ENCODE measurements at regions not wholly inside any gene's neighbourhood (a gene's known extent, or its start where the extent isn't known, plus 50 kb on each side); places are given as distances from the start of the nearest gene placed in this dataset.

DNA sequence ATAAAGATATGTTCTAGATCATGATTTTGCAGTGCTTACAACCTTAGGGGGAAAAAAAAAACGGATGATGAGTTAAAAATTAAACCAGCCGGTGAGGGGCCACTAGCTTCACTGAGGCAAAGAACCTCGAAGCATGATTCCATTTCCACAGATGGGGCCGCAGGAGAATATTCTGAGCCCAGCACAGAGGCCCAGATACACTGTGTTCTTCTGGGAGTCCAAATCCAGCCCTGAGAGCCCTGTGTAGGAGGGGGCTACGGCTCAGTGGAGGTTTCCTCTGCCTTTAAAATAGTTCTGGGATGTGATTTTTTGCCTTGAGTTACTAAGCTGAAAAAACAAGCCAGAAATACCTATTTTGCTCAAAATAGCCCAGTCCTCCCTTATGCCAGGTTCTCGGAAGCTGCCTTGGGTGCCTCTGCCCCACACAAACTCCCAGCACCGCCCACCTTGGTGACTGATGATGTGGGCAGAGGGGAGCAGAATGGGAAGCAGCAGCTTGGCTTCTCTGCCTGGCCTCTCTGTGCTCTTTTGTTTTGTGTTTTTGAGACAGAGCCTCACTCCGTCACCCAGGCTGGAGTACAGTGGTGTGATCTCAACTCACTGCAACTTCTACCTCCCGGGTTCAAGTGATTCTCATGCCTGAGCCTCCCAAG is 105.4 kb upstream of the BCL2L14 start:
- Histone ChIP-seq H3K4me3 (ENCODE audit: low read length) (no peak overlapping the region), H3K9ac (ENCODE audit: extremely low read depth, low read length, poor library complexity, severe bottlenecking) (no peak overlapping the region), H3K4me1 (ENCODE audit: control insufficient read depth, insufficient read depth, low read length) (peaks cover 3% of the 10 kb centered on the region), H3K27me3 (ENCODE audit: control insufficient read depth, insufficient read depth, low read length, poor library complexity, severe bottlenecking) (no peaks in the 10 kb centered on the region), H3K9me3 (ENCODE audit: control insufficient read depth, low read length) (no peaks in the 10 kb centered on the region), H3K27ac (ENCODE audit: low read depth, low read length) (no peak overlapping the region), H3K36me3 (ENCODE audit: control insufficient read depth, insufficient read depth, low read length) (peaks cover 4% of the 10 kb centered on the region)
- H3K4me1 Mint-ChIP-seq, result peaks cover 25% of the 10 kb centered on the region
- no peak overlapping the region for H3K4me3 Mint-ChIP-seq
- peak; percentile 38 for DNase-seq
- no peak for TF ChIP-seq CTCF (conservative IDR thresholded peaks at IDR 0.05)
- H3K27ac Mint-ChIP-seq, result no peak overlapping the region
- WGBS, 2 experiments (ENCODE audit: insufficient coverage in 1 of 2, insufficient read length in 1 of 2), result 93 to 95% methylated on average over 6 to 9 of the region's 9 CpGs
- H3K27me3 Mint-ChIP-seq (ENCODE audit: insufficient read depth), result no peaks in the 10 kb centered on the region
- peaks cover 1% of the 10 kb centered on the region for H3K9me3 Mint-ChIP-seq
- H3K36me3 Mint-ChIP-seq (ENCODE audit: low read depth), result peaks cover 30% of the 10 kb centered on the region

DNA sequence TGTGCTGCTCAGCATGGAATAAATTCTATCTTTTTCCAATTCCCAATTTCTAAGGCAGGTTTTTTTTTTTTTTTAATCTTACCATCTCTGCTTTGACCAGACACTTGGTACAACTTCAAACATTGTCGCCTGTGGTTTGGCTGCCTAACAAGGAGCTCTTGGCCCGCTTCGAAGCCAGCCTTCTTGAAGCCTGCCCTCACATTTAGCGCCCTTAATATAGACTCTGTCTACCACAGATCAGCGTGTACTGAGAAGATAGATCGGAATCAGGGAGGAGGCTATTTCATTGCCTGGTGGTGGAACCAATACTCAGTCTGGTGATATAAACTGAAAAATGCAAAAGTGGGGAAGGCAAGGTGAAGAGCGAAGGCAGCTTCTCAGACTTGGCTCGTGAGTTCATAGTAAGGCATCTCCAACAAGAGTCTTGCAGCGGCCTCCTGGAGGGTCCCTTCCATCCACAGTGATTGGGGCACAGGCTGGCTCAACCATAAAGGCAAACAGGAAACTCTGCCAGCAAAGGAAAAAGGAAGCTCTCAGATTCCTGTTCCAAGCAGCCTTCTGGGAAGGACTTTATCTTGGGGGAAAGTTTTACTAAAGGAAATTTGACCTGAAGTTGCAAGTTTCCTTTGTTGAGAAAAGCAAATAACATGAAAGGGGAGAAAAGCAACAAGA is 103.2 kb upstream of the BCL2L14 start:
- Histone ChIP-seq H3K27ac (ENCODE audit: low read depth, low read length) (no peak overlapping the region), H3K36me3 (ENCODE audit: control insufficient read depth, insufficient read depth, low read length) (peaks cover 4% of the 10 kb centered on the region), H3K4me3 (ENCODE audit: low read length) (no peak overlapping the region), H3K9ac (ENCODE audit: extremely low read depth, low read length, poor library complexity, severe bottlenecking) (no peak overlapping the region), H3K27me3 (ENCODE audit: control insufficient read depth, insufficient read depth, low read length, poor library complexity, severe bottlenecking) (no peaks in the 10 kb centered on the region), H3K9me3 (ENCODE audit: control insufficient read depth, low read length) (no peaks in the 10 kb centered on the region), H3K4me1 (ENCODE audit: control insufficient read depth, insufficient read depth, low read length) (peaks cover 3% of the 10 kb centered on the region)
- peaks cover 3% of the 10 kb centered on the region for H3K9me3 Mint-ChIP-seq
- peak; percentile 38 for DNase-seq
- peaks cover 25% of the 10 kb centered on the region for H3K4me1 Mint-ChIP-seq
- peak overlapping the region; percentile 1 for H3K27ac Mint-ChIP-seq
- no peaks in the 10 kb centered on the region for H3K27me3 Mint-ChIP-seq (ENCODE audit: insufficient read depth)
- H3K4me3 Mint-ChIP-seq, result no peak overlapping the region
- TF ChIP-seq CTCF (conservative IDR thresholded peaks at IDR 0.05), result no peak
- 91 to 93% methylated on average over 8 to 9 of the region's 9 CpGs for WGBS, 2 experiments (ENCODE audit: insufficient coverage in 1 of 2, insufficient read length in 1 of 2)
- H3K36me3 Mint-ChIP-seq (ENCODE audit: low read depth), result peaks cover 44% of the 10 kb centered on the region

- Histone ChIP-seq H3K9me3 (ENCODE audit: control insufficient read depth, low read length) (no peaks in the 10 kb centered on the region), H3K27ac (ENCODE audit: low read depth, low read length) (no peak overlapping the region), H3K9ac (ENCODE audit: extremely low read depth, low read length, poor library complexity, severe bottlenecking) (no peak overlapping the region), H3K27me3 (ENCODE audit: control insufficient read depth, insufficient read depth, low read length, poor library complexity, severe bottlenecking) (no peaks in the 10 kb centered on the region), H3K36me3 (ENCODE audit: control insufficient read depth, insufficient read depth, low read length) (no peaks in the 10 kb centered on the region), H3K4me3 (ENCODE audit: low read length) (no peak overlapping the region), H3K4me1 (ENCODE audit: control insufficient read depth, insufficient read depth, low read length) (peaks cover 3% of the 10 kb centered on the region)
- DNase-seq, result peak; percentile 43
- no peaks in the 10 kb centered on the region for H3K27me3 Mint-ChIP-seq (ENCODE audit: insufficient read depth)
- H3K36me3 Mint-ChIP-seq (ENCODE audit: low read depth), result peaks cover 44% of the 10 kb centered on the region
- no peak overlapping the region for H3K27ac Mint-ChIP-seq
- H3K4me1 Mint-ChIP-seq, result peaks cover 25% of the 10 kb centered on the region
- peaks cover 5% of the 10 kb centered on the region for H3K9me3 Mint-ChIP-seq
- no peak overlapping the region for H3K4me3 Mint-ChIP-seq
- whole genome bisulfite sequencing, 2 experiments (ENCODE audit: insufficient coverage in 1 of 2, insufficient read length in 1 of 2), result 0 to 68% methylated on average over 1 to 5 of the region's 5 CpGs
- TF ChIP-seq CTCF (conservative IDR thresholded peaks at IDR 0.05), result no peak
Measured at GRCh38 chr12:11968048-11968383, 102.7 kb upstream of the BCL2L14 start.

Data from endodermal cell (in vitro differentiated cells).